ENCODE measurements at regions not wholly inside any gene's neighbourhood (a gene's known extent, or its start where the extent isn't known, plus 50 kb on each side); places are given as distances from the start of the nearest gene placed in this dataset.

DNA sequence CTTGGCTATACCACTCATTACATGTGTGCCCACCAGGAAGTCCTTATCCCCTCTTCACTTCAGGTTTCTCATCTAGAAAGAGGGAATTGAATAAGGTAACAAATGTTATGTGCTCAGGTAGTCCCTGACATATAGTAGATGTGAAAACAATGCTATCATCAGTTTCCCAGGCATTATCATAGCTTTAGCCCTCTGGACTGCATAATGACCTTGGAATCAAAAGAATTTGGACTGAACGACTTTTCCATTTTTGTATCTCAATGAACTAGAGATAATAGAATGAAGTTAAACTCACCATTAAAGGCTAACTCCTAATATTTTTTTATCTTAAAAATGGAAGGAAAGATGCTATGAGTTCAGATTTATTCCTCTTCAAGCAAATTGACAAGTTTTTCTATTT lies 304.1 kb upstream of the USP24 start:
- FAIRE-seq (no peak), DNase-seq (ENCODE audit: low read depth in 1 of 2, low spot score in 2 of 2) (no peak)
- Histone ChIP-seq H4K91ac (replicated peaks; ENCODE audit: insufficient read length, low read length) (no peak overlapping the region), H2BK120ac (replicated peaks; ENCODE audit: low read depth, low read length) (no peak overlapping the region), H3K18ac (ENCODE audit: extremely low read depth, low read length) (no peak overlapping the region), H3K14ac (ENCODE audit: insufficient read length) (no peak overlapping the region), H2BK12ac (ENCODE audit: low read depth, low read length) (no peak overlapping the region), H4K5ac (ENCODE audit: insufficient read length, low read depth, low read length) (no peak overlapping the region), H3K56ac (replicated peaks; ENCODE audit: insufficient read length, low read depth, low read length) (no peak overlapping the region), H3K9ac (replicated peaks in 1 of 4; ENCODE audit: extremely low read depth in 1 of 4, low read depth in 3 of 4, low read length in 3 of 4) (no peak overlapping the region), H3K36me3 (ENCODE audit: control insufficient read depth in 2 of 4, insufficient read depth in 4 of 4, low read length in 3 of 4) (no peaks in the 10 kb centered on the region), H3K4ac (replicated peaks; ENCODE audit: insufficient read length, low read depth, low read length) (no peak overlapping the region), H4K20me1 (replicated peaks in 1 of 2; ENCODE audit: control insufficient read depth in 1 of 2, insufficient read depth in 2 of 2, low read length in 2 of 2) (no peaks in the 10 kb centered on the region), H3K79me1 (ENCODE audit: low read depth, low read length) (no peaks in the 10 kb centered on the region), H2AK5ac (ENCODE audit: low read depth, low read length) (no peak overlapping the region), H2BK5ac (ENCODE audit: low read depth, low read length) (no peak overlapping the region), H3K27ac (ENCODE audit: low read depth, low read length) (no peak overlapping the region), H2BK15ac (ENCODE audit: low read length) (no peak overlapping the region), H3K4me2 (ENCODE audit: insufficient read depth in 1 of 2, low read depth in 2 of 2, low read length in 2 of 2) (no peak overlapping the region), H3K79me2 (ENCODE audit: control insufficient read depth in 1 of 2, insufficient read depth in 2 of 2, low read length in 2 of 2) (no peaks in the 10 kb centered on the region), H3K23me2 (ENCODE audit: low read depth, low read length) (no peaks in the 10 kb centered on the region), H3K9me3 (ENCODE audit: insufficient read depth in 2 of 2, low read depth in 1 of 2, low read length in 1 of 2) (no peaks in the 10 kb centered on the region), H2BK20ac (ENCODE audit: low read length) (no peak overlapping the region), H3K4me3 (ENCODE audit: extremely low read depth in 1 of 4, insufficient read depth in 2 of 4, low read depth in 3 of 4, low read length in 4 of 4) (no peak overlapping the region), H3K23ac (ENCODE audit: insufficient read length) (no peak overlapping the region), H2AFZ (ENCODE audit: low read length) (no peak overlapping the region), H3K27me3 (replicated peaks in 1 of 4; ENCODE audit: control insufficient read depth in 3 of 4, extremely low read depth in 1 of 4, insufficient read depth in 3 of 4, low read length in 3 of 4) (no peaks in the 10 kb centered on the region), H3K4me1 (replicated peaks in 1 of 4; ENCODE audit: control insufficient read depth in 3 of 4, insufficient read depth in 4 of 4, low read length in 3 of 4) (no peaks in the 10 kb centered on the region), H4K8ac (ENCODE audit: extremely low read depth, insufficient read depth, low read length) (no peak overlapping the region)
- 100% methylated on average over 1 of the region's 1 CpG; no CpG with 5 or more reads in 1 of the 2 experiments for WGBS, 2 experiments (ENCODE audit: extremely low coverage in 1 of 2, insufficient coverage in 1 of 2, insufficient read length in 1 of 2, insufficient replicate concordance in 2 of 2, low coverage in 1 of 2, low lambda C conversion rate in 2 of 2, missing lambda C conversion rate in 1 of 2)
- CTCF ChIA-PET (ENCODE audit: partially characterized antibody) = no interaction called here
- no peak for TF ChIP-seq SP1 (IDR thresholded peaks at IDR 0.05; ENCODE audit: low read depth, low read length)
- no peak for TF ChIP-seq BACH1 (IDR thresholded peaks at IDR 0.05; ENCODE audit: low read length)
- TF ChIP-seq GTF2F1 (IDR thresholded peaks at IDR 0.05; ENCODE audit: borderline replicate concordance, low read depth, low read length) = no peak
- TF ChIP-seq CBX5 (IDR thresholded peaks at IDR 0.05; ENCODE audit: low read depth, low read length) = no peak
- no peak for TF ChIP-seq SIN3A (conservative IDR thresholded peaks at IDR 0.05 in 1 of 2, IDR thresholded peaks at IDR 0.05 in 1 of 2; ENCODE audit: low read depth in 1 of 2, low read length in 2 of 2)
- TF ChIP-seq TAF7 (optimal IDR thresholded peaks at IDR 0.05; ENCODE audit: borderline replicate concordance, low read depth, low read length) = no peak
- no peak for TF ChIP-seq RBBP5 (IDR thresholded peaks at IDR 0.05; ENCODE audit: borderline replicate concordance, low read depth, low read length)
- no peak for TF ChIP-seq CHD1 (IDR thresholded peaks at IDR 0.05; ENCODE audit: low read depth, low read length)
- no peak for TF ChIP-seq SAP30 (IDR thresholded peaks at IDR 0.05; ENCODE audit: insufficient read depth, insufficient replicate concordance, low read length)
- no peak for TF ChIP-seq ZNF274 (IDR thresholded peaks at IDR 0.05; ENCODE audit: borderline replicate concordance, extremely low read depth, low read length)
- no peak for TF ChIP-seq EGR1 (IDR thresholded peaks at IDR 0.05; ENCODE audit: borderline replicate concordance, low read depth, low read length)
- TF ChIP-seq KDM1A (IDR thresholded peaks at IDR 0.05; ENCODE audit: borderline replicate concordance, low read length) = no peak
- no peak for TF ChIP-seq GABPA (IDR thresholded peaks at IDR 0.05; ENCODE audit: borderline replicate concordance, insufficient read depth, low read length)
- POLR2A ChIA-PET (ENCODE audit: partially characterized antibody) = no interaction called here
